HG02759 (cell line): ENCODE measurements at regions not wholly inside any gene's neighbourhood (a gene's known extent, or its start where the extent isn't known, plus 50 kb on each side); places are given as distances from the start of the nearest gene placed in this dataset.

Experiments used
- ATAC-seq: cut with Tn5 transposase; IDR thresholded peaks from one replicate; pipeline ENCODE4 v1.9.1; 2021; ENCODE audit warnings: mild to moderate bottlenecking, moderate library complexity; ENCODE audit not compliant: unreplicated experiment

GRCh38 chr14:56870336-56870735, 60.1 kb upstream of the OTX2 start:
- ATAC-seq = no peak

- ATAC-seq = no peak
These were observed 58.4 kb upstream of the OTX2 start for GRCh38 chr14:56868660-56869059.

GRCh38 chr14:56862836-56863235, 52.6 kb upstream of the OTX2 start:
- no peak for ATAC-seq

- no peak for ATAC-seq
These were observed 50.2 kb upstream of the OTX2 start for GRCh38 chr14:56860441-56860840.
